NCI-H446 (cell line): ENCODE measurements at regions not wholly inside any gene's neighbourhood (a gene's known extent, or its start where the extent isn't known, plus 50 kb on each side); places are given as distances from the start of the nearest gene placed in this dataset.

Experiments
- DNase-seq, 2 experiments: peaks; one replicate each; lab custom pipeline; 2025; lab: John Stamatoyannopoulos, UW

- no peak for DNase-seq
Measured at GRCh38 chr5:84685121-84685894, 300.6 kb upstream of the EDIL3 start.

DNA sequence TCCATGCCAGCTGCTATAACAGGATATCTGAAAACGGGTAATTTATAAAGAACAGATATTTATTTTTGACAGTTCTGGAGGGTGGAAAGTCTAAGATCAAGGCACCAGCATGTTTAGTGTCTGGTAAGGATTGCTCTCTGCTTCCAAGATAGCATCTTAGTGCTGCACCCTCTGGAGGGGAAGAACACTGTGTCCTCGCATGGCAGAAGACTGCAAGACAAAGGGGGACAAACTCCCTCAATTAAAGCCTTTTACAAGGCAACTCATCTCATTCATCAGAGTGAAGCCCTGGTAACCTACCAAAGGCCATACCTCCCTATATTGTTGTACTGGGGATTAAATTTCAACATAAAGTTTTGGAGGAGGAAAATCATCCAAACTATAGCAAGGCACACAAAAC lies 298.9 kb upstream of the EDIL3 start:
- no peak for DNase-seq

- DNase-seq = no peak
Measured at GRCh38 chr5:84682531-84682930, 297.9 kb upstream of the EDIL3 start.

DNA sequence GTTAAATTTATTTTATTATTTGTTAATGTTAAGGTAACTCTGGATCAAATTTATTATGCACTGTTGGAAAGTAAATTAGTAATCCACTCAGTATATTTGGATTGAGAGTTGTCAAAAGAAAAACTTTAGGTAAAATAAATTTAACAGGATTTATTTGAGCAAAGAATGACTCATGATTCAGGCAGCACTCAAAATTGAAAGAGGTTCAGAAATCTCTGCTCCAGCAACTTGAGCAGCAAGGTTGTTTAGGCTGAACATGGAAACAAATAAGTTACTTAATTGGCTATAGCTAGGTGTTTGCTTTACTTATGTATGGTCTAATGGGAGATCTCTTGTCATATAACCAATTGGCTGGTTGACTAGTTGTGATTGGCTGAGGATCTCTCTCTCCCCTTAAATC lies 296.2 kb upstream of the EDIL3 start:
- DNase-seq = no peak

- DNase-seq = no peak
Measured at GRCh38 chr5:84673785-84674184, 289.1 kb upstream of the EDIL3 start.

GRCh38 chr5:84667576-84667975 lies 282.9 kb upstream of the EDIL3 start:
- no peak for DNase-seq

- DNase-seq = no peak
Measured at GRCh38 chr5:84650429-84650828, 265.7 kb upstream of the EDIL3 start.

- DNase-seq = no peak
Measured at GRCh38 chr5:84647581-84647980, 262.9 kb upstream of the EDIL3 start.

GRCh38 chr5:84642795-84643194 lies 258.1 kb upstream of the EDIL3 start:
- peak in 1 of 2 experiments; percentile 26 for DNase-seq

DNA sequence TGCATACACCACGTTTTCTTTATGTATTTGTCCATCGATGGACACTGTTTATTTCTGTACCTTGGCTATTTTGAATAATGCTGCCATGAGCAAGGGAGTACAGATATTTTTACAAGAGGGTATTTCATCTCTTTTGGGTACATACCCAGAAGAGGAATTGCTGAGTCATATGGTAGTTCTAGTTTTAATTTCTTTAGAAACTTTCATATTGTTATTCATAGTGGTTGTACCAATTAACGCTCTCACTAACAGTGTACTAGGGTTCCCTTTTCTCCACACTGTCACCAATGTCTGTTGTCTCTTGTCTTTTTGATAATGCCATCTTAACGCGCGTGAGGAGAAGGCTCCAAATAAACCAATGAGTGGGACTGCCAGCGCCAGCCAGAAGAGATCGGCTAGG lies 257.6 kb upstream of the EDIL3 start:
- no peak for DNase-seq

DNA sequence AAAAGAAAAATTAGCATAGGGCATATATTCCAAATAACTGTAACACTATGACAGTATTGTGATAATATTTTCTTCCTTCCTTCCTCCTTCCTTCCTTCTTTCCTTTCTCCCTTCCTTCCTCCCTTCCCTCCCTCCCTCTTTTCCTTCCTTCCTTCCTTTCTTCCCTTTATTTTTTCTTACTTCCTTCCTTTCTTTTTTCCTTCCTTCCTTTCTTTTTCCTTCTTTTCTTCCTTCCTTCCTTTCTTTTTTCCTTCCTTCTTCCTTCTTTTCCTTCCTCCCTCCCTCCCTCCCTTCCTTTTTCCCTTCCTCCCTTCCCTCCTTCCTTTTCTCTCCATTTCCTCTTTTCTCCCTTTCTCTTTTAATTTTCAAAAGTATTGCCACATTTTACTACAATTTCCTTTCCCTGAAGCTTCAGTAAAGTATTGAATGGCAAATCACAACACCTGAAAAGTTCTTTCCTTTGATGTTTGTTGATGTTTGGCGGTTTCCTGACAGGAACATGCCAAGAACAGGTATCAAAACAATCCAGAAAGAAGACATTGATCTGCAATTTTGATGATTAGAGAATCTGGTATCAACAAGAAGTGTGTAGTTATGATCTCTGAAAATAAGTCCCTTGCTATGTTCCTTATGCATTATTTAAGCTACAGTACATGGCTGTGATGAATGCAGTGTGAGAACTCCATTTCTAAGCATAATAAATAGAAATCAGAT lies 253.1 kb upstream of the EDIL3 start:
- no peak for DNase-seq

- no peak for DNase-seq
Measured at GRCh38 chr5:84635235-84636055, 250.8 kb upstream of the EDIL3 start.

DNA sequence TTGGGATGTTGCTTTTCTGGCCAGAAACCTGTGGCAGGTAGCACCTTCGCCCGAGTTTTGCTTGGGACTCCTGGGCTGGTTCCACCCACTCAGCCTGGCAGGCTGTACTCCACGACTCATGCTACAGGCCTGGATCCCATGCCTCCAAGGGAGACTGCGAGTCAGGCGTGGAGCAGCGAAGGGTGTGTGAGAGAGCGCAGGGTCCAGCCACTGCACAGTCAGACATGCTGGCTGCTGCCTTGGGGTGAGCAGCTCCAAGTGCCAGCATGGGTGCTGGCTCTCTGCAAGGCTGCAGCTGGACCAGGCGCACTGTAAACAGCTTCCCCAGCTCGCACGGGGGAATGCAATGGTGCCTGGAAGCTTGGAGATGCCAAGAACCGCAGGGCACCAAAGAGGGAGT lies 249.6 kb upstream of the EDIL3 start:
- peak in 1 of 2 experiments; percentile 82 for DNase-seq

DNA sequence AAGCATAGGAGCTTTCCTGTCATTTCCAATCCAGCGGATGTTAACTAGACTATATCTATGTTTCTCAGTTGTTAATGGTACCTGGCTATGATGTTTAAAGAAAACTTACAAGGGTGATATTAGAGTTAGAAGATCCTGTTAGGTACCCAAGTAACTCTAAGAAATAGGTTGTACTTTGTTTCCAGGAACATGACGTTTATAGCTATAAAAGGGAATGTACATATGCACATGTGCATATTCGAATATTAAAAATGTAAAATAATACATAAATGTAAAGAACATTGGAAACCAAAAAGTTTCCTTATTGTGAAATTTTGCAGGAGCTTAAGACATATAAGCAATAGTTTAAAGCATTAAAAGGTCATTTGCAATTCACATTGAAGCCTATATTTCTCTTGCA lies 247.7 kb upstream of the EDIL3 start:
- no peak for DNase-seq

DNA sequence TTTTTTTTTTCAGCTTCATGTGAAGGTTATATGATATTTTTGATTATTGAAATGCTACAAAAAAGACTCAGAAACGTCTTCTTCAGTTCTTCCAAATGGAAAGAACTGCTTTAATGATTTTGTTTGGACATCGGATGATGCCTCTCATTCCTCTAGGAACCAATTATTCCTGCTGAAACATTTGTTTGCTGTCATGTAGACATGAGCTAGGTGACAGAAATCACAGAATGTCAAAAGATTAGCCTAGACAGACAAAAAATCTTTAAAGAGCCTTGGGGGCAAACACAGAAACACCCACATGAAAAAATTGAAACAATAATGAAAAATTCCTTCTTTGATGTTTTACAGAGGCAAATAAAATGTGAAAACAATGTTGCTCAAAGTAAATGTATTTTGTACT lies 244.2 kb upstream of the EDIL3 start:
- no peak for DNase-seq

DNA sequence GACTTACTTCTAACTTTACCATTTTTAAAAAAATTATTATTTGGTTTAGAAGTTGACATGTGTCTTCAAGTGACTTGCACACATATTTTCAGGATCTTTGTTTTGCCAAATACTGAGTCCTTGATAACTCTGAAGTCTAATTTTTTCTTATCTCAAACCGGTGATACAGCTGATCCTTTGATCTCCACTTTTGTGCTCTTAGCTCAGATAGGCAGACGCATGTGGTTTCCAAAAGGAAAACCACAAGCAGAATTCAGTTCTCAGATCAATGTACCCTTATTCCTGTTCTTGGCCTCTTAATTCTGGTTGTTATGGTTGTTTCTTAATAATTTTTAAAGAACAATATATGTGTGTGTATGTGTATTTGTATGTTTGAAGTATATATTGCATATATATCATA lies 238.3 kb upstream of the EDIL3 start:
- no peak for DNase-seq

DNA sequence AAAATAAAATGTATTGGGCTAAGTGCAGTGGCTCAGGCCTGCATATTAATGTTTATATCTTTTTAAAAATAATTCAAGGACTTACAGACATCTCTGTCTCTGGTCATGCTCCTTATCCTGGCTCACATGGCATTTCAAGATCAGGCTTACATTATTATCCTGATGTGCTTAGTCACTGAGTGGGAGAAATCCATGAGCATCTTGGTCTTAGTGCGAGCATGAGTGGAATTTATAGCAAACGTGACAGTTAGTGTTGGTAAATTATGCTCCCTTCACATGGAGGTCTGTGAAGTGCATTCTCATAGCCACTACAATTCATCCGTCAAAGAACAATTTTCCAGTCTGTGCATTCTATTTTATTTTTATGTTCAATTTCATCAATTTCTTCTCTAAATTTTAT lies 237.8 kb upstream of the EDIL3 start:
- no peak for DNase-seq

DNA sequence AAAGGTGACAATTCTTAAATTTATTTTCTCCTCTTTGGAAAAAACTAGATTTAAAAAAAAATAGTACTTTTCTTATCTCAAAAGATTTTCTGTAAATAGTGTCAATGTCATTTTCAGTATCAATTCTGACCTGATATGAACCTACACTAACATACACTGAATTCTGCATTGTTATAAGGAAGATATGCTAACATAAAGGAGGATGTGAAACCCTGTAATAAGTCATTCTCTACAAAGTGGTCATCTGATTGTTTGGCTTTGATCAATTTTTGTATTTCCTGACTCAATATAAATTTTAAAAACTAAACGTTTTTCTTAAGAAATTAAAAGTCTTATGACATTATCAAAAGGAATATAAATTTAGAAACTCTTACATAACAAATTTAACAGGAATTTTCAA lies 233.6 kb upstream of the EDIL3 start:
- no peak for DNase-seq

DNA sequence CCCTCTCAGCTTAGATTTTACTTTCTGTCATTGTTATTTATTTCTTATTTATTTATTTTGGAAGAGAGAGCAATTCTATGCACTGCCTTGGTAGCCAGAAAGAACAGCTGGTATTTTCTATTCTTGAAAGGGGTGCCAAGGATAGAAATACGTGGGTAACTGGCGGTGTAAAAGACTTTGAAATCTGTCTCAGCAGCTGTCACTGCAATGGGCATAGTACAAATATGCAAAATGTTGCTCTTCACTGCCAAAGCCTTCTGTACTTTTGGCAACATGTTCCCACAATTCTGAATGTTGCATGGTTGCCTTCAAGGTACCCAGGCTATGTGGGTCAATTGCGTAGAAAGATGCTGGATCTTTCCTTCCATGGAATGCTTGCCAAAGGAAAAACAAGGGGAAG lies 230.2 kb upstream of the EDIL3 start:
- DNase-seq = peak; percentile 84 to 97

GRCh38 chr5:84606784-84607183 lies 222.1 kb upstream of the EDIL3 start:
- DNase-seq = no peak

DNA sequence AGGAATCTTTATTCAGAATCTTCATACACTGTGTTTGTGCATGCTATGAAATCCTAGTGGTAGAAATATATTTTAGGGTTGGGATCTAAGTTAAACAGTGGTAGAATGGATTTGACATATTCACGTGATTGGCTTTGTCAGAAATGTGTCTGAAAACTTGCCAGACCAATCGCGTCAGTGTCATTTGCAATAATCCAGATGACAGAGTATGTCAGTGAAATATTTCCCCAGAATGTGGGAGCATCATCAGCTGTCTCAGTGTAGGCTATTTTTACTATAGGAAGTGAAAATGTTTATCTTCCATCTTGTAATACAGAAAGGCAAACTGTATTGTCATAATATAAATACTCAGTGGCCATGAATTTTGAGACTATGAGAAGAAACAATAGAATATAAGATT lies 220.6 kb upstream of the EDIL3 start:
- DNase-seq = no peak

GRCh38 chr5:84603568-84604185 lies 219.0 kb upstream of the EDIL3 start:
- DNase-seq = no peak
